ENCODE measurements at regions not wholly inside any gene's neighbourhood (a gene's known extent, or its start where the extent isn't known, plus 50 kb on each side); places are given as distances from the start of the nearest gene placed in this dataset.

- Mint-ChIP-seq H3K4me3 (no peak overlapping the region), H3K36me3 (ENCODE audit: insufficient read depth) (no peaks in the 10 kb centered on the region), H3K4me1 (no peaks in the 10 kb centered on the region), H3K27me3 (peaks cover 14% of the 10 kb centered on the region), H3K9me3 (no peaks in the 10 kb centered on the region), H3K27ac (ENCODE audit: low read depth) (no peak overlapping the region)
- ATAC-seq (replicated peaks; ENCODE audit: extremely low read depth, poor library complexity, severe bottlenecking) (no peak), DNase-seq (ENCODE audit: low spot score in 2 of 2) (no peak)
These were observed 198.9 kb upstream of the LDB2 start for GRCh38 chr4:17097362-17097761.

DNA sequence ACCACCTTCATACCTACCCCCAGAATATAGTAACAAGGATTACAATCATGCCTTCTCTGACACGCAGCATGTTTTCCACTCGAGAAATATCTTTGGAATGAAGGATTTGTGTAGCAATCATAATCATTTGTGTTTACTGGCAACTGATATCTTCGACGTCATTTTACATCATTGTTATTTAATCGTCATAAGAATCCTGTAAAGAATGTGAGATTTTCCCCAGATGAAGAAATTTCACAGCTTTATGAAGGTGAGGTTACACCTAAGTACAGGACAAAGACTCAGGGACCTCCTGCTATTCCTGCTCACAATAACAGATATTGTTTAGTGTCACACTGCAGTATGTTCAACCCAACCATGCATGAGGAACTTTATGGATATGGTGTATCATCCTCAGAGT lies 198.2 kb upstream of the LDB2 start:
- H3K9me3 Mint-ChIP-seq = no peaks in the 10 kb centered on the region
- H3K27me3 Mint-ChIP-seq = peaks cover 14% of the 10 kb centered on the region
- H3K4me3 Mint-ChIP-seq = no peak overlapping the region
- H3K27ac Mint-ChIP-seq (ENCODE audit: low read depth) = no peak overlapping the region
- H3K4me1 Mint-ChIP-seq = no peaks in the 10 kb centered on the region
- ATAC-seq (replicated peaks; ENCODE audit: extremely low read depth, poor library complexity, severe bottlenecking) (no peak), DNase-seq (ENCODE audit: low spot score in 2 of 2) (no peak)
- H3K36me3 Mint-ChIP-seq (ENCODE audit: insufficient read depth) = no peaks in the 10 kb centered on the region

- H3K4me1 Mint-ChIP-seq = no peaks in the 10 kb centered on the region
These were observed 197.3 kb upstream of the LDB2 start for GRCh38 chr4:17095771-17096170.

DNA sequence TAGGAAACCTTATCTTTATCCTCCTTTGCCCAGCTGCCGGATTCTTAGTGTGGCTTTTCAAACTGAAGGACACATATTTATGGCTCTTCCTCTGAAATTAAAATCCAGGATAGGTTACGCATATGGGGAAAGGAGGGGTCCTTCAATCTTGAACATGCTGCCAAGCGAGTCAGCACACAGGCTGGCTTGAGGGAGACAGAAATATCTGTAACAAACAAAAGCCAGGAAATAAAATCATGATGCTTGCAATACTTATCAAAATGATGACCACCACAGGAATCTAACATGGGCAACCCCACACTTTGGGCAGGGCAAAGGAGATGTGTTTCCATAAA lies 196.4 kb upstream of the LDB2 start:
- no peaks in the 10 kb centered on the region for H3K4me1 Mint-ChIP-seq

More at GRCh38 chr4:17095771-17096170, 197.3 kb upstream of the LDB2 start:
- Mint-ChIP-seq H3K36me3 (ENCODE audit: insufficient read depth) (no peaks in the 10 kb centered on the region), H3K27ac (ENCODE audit: low read depth) (no peak overlapping the region), H3K4me3 (no peak overlapping the region), H3K27me3 (peaks cover 14% of the 10 kb centered on the region), H3K9me3 (no peaks in the 10 kb centered on the region)
- DNase-seq (ENCODE audit: low spot score in 2 of 2) = no peak
- ATAC-seq (replicated peaks; ENCODE audit: extremely low read depth, poor library complexity, severe bottlenecking) = no peak

GRCh38 chr4:17094159-17094875 lies 195.9 kb upstream of the LDB2 start:
- H3K27ac Mint-ChIP-seq (ENCODE audit: low read depth) = no peak overlapping the region
- peaks cover 1% of the 10 kb centered on the region for H3K36me3 Mint-ChIP-seq (ENCODE audit: insufficient read depth)
- H3K4me1 Mint-ChIP-seq = no peaks in the 10 kb centered on the region
- no peak for ATAC-seq (replicated peaks; ENCODE audit: extremely low read depth, poor library complexity, severe bottlenecking)
- no peak overlapping the region for H3K4me3 Mint-ChIP-seq
- no peak for DNase-seq (ENCODE audit: low spot score in 2 of 2)
- peaks cover 16% of the 10 kb centered on the region for H3K27me3 Mint-ChIP-seq
- H3K9me3 Mint-ChIP-seq = no peaks in the 10 kb centered on the region

More for the DNA sequence above, 196.4 kb upstream of the LDB2 start:
- Mint-ChIP-seq H3K27me3 (peaks cover 14% of the 10 kb centered on the region), H3K27ac (ENCODE audit: low read depth) (no peak overlapping the region), H3K4me3 (no peak overlapping the region), H3K36me3 (ENCODE audit: insufficient read depth) (peaks cover under 1% of the 10 kb centered on the region), H3K9me3 (no peaks in the 10 kb centered on the region)
- ATAC-seq (replicated peaks; ENCODE audit: extremely low read depth, poor library complexity, severe bottlenecking) = no peak
- DNase-seq (ENCODE audit: low spot score in 2 of 2) = no peak

DNA sequence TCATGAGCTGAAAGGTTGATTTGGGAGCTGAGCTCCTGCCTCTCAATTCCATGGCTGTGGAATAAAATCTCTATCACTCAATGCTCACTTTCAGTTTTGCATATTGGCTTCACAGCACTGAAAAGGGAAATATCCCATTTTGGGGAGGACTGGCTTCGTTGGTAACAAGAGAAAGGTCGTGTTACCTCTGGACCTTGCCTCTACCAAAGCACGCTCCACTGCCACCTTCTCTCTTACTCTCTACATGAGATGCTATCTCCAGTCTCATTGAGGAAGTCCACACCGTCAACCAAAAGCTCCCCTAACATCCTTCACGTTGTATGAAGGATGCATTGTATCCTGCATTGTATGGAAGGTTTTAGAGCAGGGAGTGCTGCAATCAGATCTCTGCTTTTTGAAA lies 195.0 kb upstream of the LDB2 start:
- ATAC-seq (replicated peaks; ENCODE audit: extremely low read depth, poor library complexity, severe bottlenecking) = no peak
- H3K27me3 Mint-ChIP-seq = peaks cover 24% of the 10 kb centered on the region
- H3K36me3 Mint-ChIP-seq (ENCODE audit: insufficient read depth) = peaks cover 3% of the 10 kb centered on the region
- no peak overlapping the region for H3K4me3 Mint-ChIP-seq
- DNase-seq (ENCODE audit: low spot score in 2 of 2) = no peak
- H3K27ac Mint-ChIP-seq (ENCODE audit: low read depth) = no peak overlapping the region
- H3K4me1 Mint-ChIP-seq = no peaks in the 10 kb centered on the region
- no peaks in the 10 kb centered on the region for H3K9me3 Mint-ChIP-seq

DNA sequence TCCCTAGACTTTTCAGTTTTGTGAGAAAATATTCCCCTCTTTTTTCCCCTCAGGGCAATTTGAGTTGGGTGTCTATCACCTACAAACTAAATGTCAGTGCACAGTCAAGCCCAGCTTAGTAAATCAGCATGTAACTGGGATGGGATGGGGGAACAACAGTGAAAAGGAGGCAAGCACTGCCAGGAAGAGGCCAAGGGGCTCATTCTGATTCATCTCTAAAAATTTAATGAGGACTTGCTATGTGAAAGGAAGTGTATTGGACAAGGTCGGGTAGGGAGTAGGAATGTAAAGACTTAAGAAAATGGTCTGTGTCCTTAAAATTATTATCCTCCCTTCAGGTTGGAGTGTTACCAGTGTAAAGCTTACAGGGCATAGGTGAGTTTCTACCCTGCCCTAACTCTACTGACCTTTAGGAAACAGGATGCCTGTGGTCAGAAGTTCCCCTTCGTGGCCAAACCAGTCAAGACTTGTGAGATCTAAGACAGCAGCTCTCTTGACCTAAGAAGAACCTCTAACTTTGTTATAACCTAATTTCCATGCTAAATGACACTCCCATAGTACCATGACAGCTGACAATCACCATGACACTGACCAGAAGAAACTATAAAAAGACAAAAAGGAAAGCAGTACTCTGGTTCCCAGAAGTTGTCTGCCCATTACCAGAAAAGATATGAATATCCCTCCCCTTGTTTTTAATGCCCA lies 194.4 kb upstream of the LDB2 start:
- Mint-ChIP-seq H3K27ac (ENCODE audit: low read depth) (no peak overlapping the region), H3K36me3 (ENCODE audit: insufficient read depth) (peaks cover 3% of the 10 kb centered on the region), H3K27me3 (peaks cover 25% of the 10 kb centered on the region), H3K4me3 (no peak overlapping the region), H3K4me1 (no peaks in the 10 kb centered on the region), H3K9me3 (no peaks in the 10 kb centered on the region)
- ATAC-seq (replicated peaks; ENCODE audit: extremely low read depth, poor library complexity, severe bottlenecking) (no peak), DNase-seq (ENCODE audit: low spot score in 2 of 2) (no peak)

- H3K4me1 Mint-ChIP-seq = no peaks in the 10 kb centered on the region
- no peaks in the 10 kb centered on the region for H3K9me3 Mint-ChIP-seq
- H3K27me3 Mint-ChIP-seq = peaks cover 25% of the 10 kb centered on the region
- DNase-seq (ENCODE audit: low spot score in 2 of 2) (no peak), ATAC-seq (replicated peaks; ENCODE audit: extremely low read depth, poor library complexity, severe bottlenecking) (no peak)
- H3K36me3 Mint-ChIP-seq (ENCODE audit: insufficient read depth) = peaks cover 3% of the 10 kb centered on the region
- H3K27ac Mint-ChIP-seq (ENCODE audit: low read depth) = no peak overlapping the region
- no peak overlapping the region for H3K4me3 Mint-ChIP-seq
These were observed 192.7 kb upstream of the LDB2 start for GRCh38 chr4:17091104-17091503.

GRCh38 chr4:17090063-17090462 lies 191.6 kb upstream of the LDB2 start:
- DNase-seq (ENCODE audit: low spot score in 2 of 2) = no peak
- Mint-ChIP-seq H3K27ac (ENCODE audit: low read depth) (no peak overlapping the region), H3K36me3 (ENCODE audit: insufficient read depth) (peaks cover 3% of the 10 kb centered on the region), H3K27me3 (peaks cover 18% of the 10 kb centered on the region), H3K9me3 (no peaks in the 10 kb centered on the region), H3K4me1 (no peaks in the 10 kb centered on the region), H3K4me3 (no peak overlapping the region)
- no peak for ATAC-seq (replicated peaks; ENCODE audit: extremely low read depth, poor library complexity, severe bottlenecking)

- no peak for DNase-seq (ENCODE audit: low spot score in 2 of 2)
- peaks cover 25% of the 10 kb centered on the region for H3K27me3 Mint-ChIP-seq
These were observed 187.0 kb upstream of the LDB2 start for GRCh38 chr4:17085416-17085815.

GRCh38 chr4:17082186-17082585 lies 183.7 kb upstream of the LDB2 start:
- no peaks in the 10 kb centered on the region for H3K36me3 Mint-ChIP-seq (ENCODE audit: insufficient read depth)
- H3K27me3 Mint-ChIP-seq = peaks cover 15% of the 10 kb centered on the region
- H3K4me3 Mint-ChIP-seq = no peak overlapping the region
- DNase-seq (ENCODE audit: low spot score in 2 of 2) (no peak), ATAC-seq (replicated peaks; ENCODE audit: extremely low read depth, poor library complexity, severe bottlenecking) (no peak)
- H3K27ac Mint-ChIP-seq (ENCODE audit: low read depth) = no peak overlapping the region
- no peaks in the 10 kb centered on the region for H3K9me3 Mint-ChIP-seq
- H3K4me1 Mint-ChIP-seq = no peaks in the 10 kb centered on the region

More at GRCh38 chr4:17085416-17085815, 187.0 kb upstream of the LDB2 start:
- no peak for ATAC-seq (replicated peaks; ENCODE audit: extremely low read depth, poor library complexity, severe bottlenecking)
- no peak overlapping the region for H3K4me3 Mint-ChIP-seq
- H3K36me3 Mint-ChIP-seq (ENCODE audit: insufficient read depth) = peaks cover 3% of the 10 kb centered on the region
- H3K4me1 Mint-ChIP-seq = no peaks in the 10 kb centered on the region
- H3K9me3 Mint-ChIP-seq = no peaks in the 10 kb centered on the region
- H3K27ac Mint-ChIP-seq (ENCODE audit: low read depth) = no peak overlapping the region

GRCh38 chr4:17081179-17081578 lies 182.7 kb upstream of the LDB2 start:
- Mint-ChIP-seq H3K4me1 (no peaks in the 10 kb centered on the region), H3K27me3 (peaks cover 15% of the 10 kb centered on the region), H3K27ac (ENCODE audit: low read depth) (no peak overlapping the region), H3K36me3 (ENCODE audit: insufficient read depth) (no peaks in the 10 kb centered on the region), H3K4me3 (no peak overlapping the region), H3K9me3 (no peaks in the 10 kb centered on the region)
- DNase-seq (ENCODE audit: low spot score in 2 of 2) = no peak
- no peak for ATAC-seq (replicated peaks; ENCODE audit: extremely low read depth, poor library complexity, severe bottlenecking)

DNA sequence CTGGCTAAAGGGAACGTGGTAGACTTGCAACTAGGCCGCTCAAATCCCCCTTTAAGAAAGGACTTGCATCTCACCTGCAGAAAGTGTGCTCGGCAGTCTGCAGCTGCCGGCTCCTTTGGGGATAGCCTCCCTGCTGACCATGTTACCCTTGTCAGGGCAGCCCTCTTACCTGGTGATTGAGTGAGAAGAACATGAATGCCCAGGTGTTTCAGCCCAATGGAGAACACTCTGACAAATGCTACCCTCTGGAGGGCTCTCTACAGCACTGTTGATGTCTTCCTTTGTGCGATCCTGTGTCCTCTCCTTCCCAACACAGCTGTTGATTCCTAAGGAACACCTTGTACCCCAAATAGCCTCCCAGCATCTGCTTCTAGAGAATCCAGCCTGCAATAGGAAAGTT lies 178.7 kb upstream of the LDB2 start:
- peaks cover 9% of the 10 kb centered on the region for H3K27me3 Mint-ChIP-seq
- H3K9me3 Mint-ChIP-seq = no peaks in the 10 kb centered on the region
- no peaks in the 10 kb centered on the region for H3K36me3 Mint-ChIP-seq (ENCODE audit: insufficient read depth)
- H3K4me3 Mint-ChIP-seq = no peak overlapping the region
- H3K4me1 Mint-ChIP-seq = no peaks in the 10 kb centered on the region
- DNase-seq (ENCODE audit: low spot score in 2 of 2) (no peak), ATAC-seq (replicated peaks; ENCODE audit: extremely low read depth, poor library complexity, severe bottlenecking) (no peak)
- no peak overlapping the region for H3K27ac Mint-ChIP-seq (ENCODE audit: low read depth)

Measured in central memory CD8-positive, alpha-beta T cell (primary cell).